ENCODE measurements at regions not wholly inside any gene's neighbourhood (a gene's known extent, or its start where the extent isn't known, plus 50 kb on each side); places are given as distances from the start of the nearest gene placed in this dataset.

GRCh38 chr13:111491021-111491420, 170.6 kb downstream of the TEX29 start:
- peaks cover 12 to 32% (median 23%) of the 10 kb centered on the region in 7 donors for H3K9me3 Mint-ChIP-seq
- no peak overlapping the region for H3K27ac Mint-ChIP-seq
- H3K4me1 Mint-ChIP-seq, result no peaks in the 10 kb centered on the region
- Histone ChIP-seq H2AFZ (ENCODE audit: insufficient read depth, low read depth, low read length, poor library complexity, severe bottlenecking) (no peak overlapping the region), H3K36me3 (replicated peaks in 1 of 2; ENCODE audit: control insufficient read depth in 1 of 2, insufficient read depth in 2 of 2, low read length in 2 of 2) (no peaks in the 10 kb centered on the region), H3K27ac (ENCODE audit: low read depth in 1 of 2, low read length in 2 of 2) (no peak overlapping the region), H3K4me1 (ENCODE audit: control insufficient read depth in 1 of 2, insufficient read depth in 2 of 2, low read length in 2 of 2) (no peaks in the 10 kb centered on the region), H3K27me3 (ENCODE audit: control insufficient read depth in 2 of 2, insufficient read depth in 2 of 2, low read length in 2 of 2) (no peaks in the 10 kb centered on the region), H3K9me3 (replicated peaks in 1 of 2; ENCODE audit: control insufficient read depth in 1 of 2, insufficient read depth in 1 of 2, low read length in 2 of 2) (peaks cover 15 to 28% of the 10 kb centered on the region in 2 donors), H3K4me3 (replicated peaks in 1 of 3; ENCODE audit: low read depth in 2 of 3, low read length in 3 of 3) (no peak overlapping the region), H4K20me1 (ENCODE audit: insufficient read depth, low read length) (no peaks in the 10 kb centered on the region), H3K79me2 (ENCODE audit: insufficient read depth, low read length) (no peaks in the 10 kb centered on the region), H3K9ac (ENCODE audit: insufficient read depth, low read length, poor library complexity, severe bottlenecking) (no peak overlapping the region), H3K4me2 (replicated peaks; ENCODE audit: extremely low read depth, low read length, poor library complexity, severe bottlenecking) (no peak overlapping the region)
- no peak for TF ChIP-seq CTCF (IDR thresholded peaks at IDR 0.05)
- intact Hi-C loops (cut with micrococcal nuclease), result no loop called here
- H3K27me3 Mint-ChIP-seq (ENCODE audit: low read depth in 3 of 3), result peaks cover 4 to 6% (median 5%) of the 10 kb centered on the region in 3 donors
- no peaks in the 10 kb centered on the region for H3K36me3 Mint-ChIP-seq
- DNase-seq, result no peak
- H3K4me3 Mint-ChIP-seq, result no peak overlapping the region
- WGBS (ENCODE audit: insufficient coverage), result 66% methylated on average over 4 of the region's 11 CpGs

- H3K4me3 Mint-ChIP-seq, result no peak overlapping the region
- no peak overlapping the region for H3K27ac Mint-ChIP-seq
- no peaks in the 10 kb centered on the region for H3K79me2 ChIP-seq (ENCODE audit: insufficient read depth, low read length)
- TF ChIP-seq CTCF (IDR thresholded peaks at IDR 0.05), result no peak
- DNase-seq, result no peak
- H3K4me3 ChIP-seq (replicated peaks in 1 of 3; ENCODE audit: low read depth in 2 of 3, low read length in 3 of 3), result no peak overlapping the region
- no peaks in the 10 kb centered on the region for H3K36me3 Mint-ChIP-seq
- no peaks in the 10 kb centered on the region for H4K20me1 ChIP-seq (ENCODE audit: insufficient read depth, low read length)
- no peak overlapping the region for H2AFZ ChIP-seq (ENCODE audit: insufficient read depth, low read depth, low read length, poor library complexity, severe bottlenecking)
- no peaks in the 10 kb centered on the region for H3K4me1 ChIP-seq (ENCODE audit: control insufficient read depth in 1 of 2, insufficient read depth in 2 of 2, low read length in 2 of 2)
- H3K27ac ChIP-seq (ENCODE audit: low read depth in 1 of 2, low read length in 2 of 2), result no peak overlapping the region
- H3K9me3 Mint-ChIP-seq, result peaks cover 7 to 25% (median 18%) of the 10 kb centered on the region in 7 donors
- H3K27me3 ChIP-seq (ENCODE audit: control insufficient read depth in 2 of 2, insufficient read depth in 2 of 2, low read length in 2 of 2), result no peaks in the 10 kb centered on the region
- 94% methylated on average over 7 of the region's 10 CpGs for WGBS (ENCODE audit: insufficient coverage)
- peaks cover 4 to 6% (median 5%) of the 10 kb centered on the region in 3 donors for H3K27me3 Mint-ChIP-seq (ENCODE audit: low read depth in 3 of 3)
- no peak overlapping the region for H3K9ac ChIP-seq (ENCODE audit: insufficient read depth, low read length, poor library complexity, severe bottlenecking)
- H3K36me3 ChIP-seq (replicated peaks in 1 of 2; ENCODE audit: control insufficient read depth in 1 of 2, insufficient read depth in 2 of 2, low read length in 2 of 2), result no peaks in the 10 kb centered on the region
- H3K9me3 ChIP-seq (replicated peaks in 1 of 2; ENCODE audit: control insufficient read depth in 1 of 2, insufficient read depth in 1 of 2, low read length in 2 of 2), result peaks cover 10 to 22% of the 10 kb centered on the region in 2 donors
- no peak overlapping the region for H3K4me2 ChIP-seq (replicated peaks; ENCODE audit: extremely low read depth, low read length, poor library complexity, severe bottlenecking)
- H3K4me1 Mint-ChIP-seq, result no peaks in the 10 kb centered on the region
- intact Hi-C loops (cut with micrococcal nuclease), result no loop called here
These were observed 171.2 kb downstream of the TEX29 start for GRCh38 chr13:111491659-111492058.

Measured in CD14-positive monocyte (primary cell).